ENCODE measurements at regions not wholly inside any gene's neighbourhood (a gene's known extent, or its start where the extent isn't known, plus 50 kb on each side); places are given as distances from the start of the nearest gene placed in this dataset.

GRCh38 chr1:239644604-239645003 is 258.2 kb downstream of the CHRM3 start:
- Histone ChIP-seq H3K9me3 (ENCODE audit: control insufficient read depth, insufficient read depth, low read length) (no peaks in the 10 kb centered on the region), H3K4me1 (ENCODE audit: control insufficient read depth, insufficient read depth, low read length) (no peaks in the 10 kb centered on the region), H3K9ac (ENCODE audit: low read depth, low read length) (no peak overlapping the region), H3K36me3 (ENCODE audit: control insufficient read depth, insufficient read depth, low read length) (no peaks in the 10 kb centered on the region), H3K27me3 (ENCODE audit: control insufficient read depth, insufficient read depth, low read length) (no peaks in the 10 kb centered on the region), H3K4me3 (ENCODE audit: low read depth, low read length) (no peak overlapping the region)

GRCh38 chr1:239647045-239647444 is 260.7 kb downstream of the CHRM3 start:
- no peaks in the 10 kb centered on the region for H3K27me3 ChIP-seq (ENCODE audit: control insufficient read depth, insufficient read depth, low read length)
- no peaks in the 10 kb centered on the region for H3K4me1 ChIP-seq (ENCODE audit: control insufficient read depth, insufficient read depth, low read length)
- no peaks in the 10 kb centered on the region for H3K36me3 ChIP-seq (ENCODE audit: control insufficient read depth, insufficient read depth, low read length)
- H3K9ac ChIP-seq (ENCODE audit: low read depth, low read length): no peak overlapping the region
- no peaks in the 10 kb centered on the region for H3K9me3 ChIP-seq (ENCODE audit: control insufficient read depth, insufficient read depth, low read length)
- H3K4me3 ChIP-seq (ENCODE audit: low read depth, low read length): no peak overlapping the region

- no peaks in the 10 kb centered on the region for H3K36me3 ChIP-seq (ENCODE audit: control insufficient read depth, insufficient read depth, low read length)
- H3K9ac ChIP-seq (ENCODE audit: low read depth, low read length): no peak overlapping the region
- no peaks in the 10 kb centered on the region for H3K27me3 ChIP-seq (ENCODE audit: control insufficient read depth, insufficient read depth, low read length)
- H3K4me1 ChIP-seq (ENCODE audit: control insufficient read depth, insufficient read depth, low read length): no peaks in the 10 kb centered on the region
- no peaks in the 10 kb centered on the region for H3K9me3 ChIP-seq (ENCODE audit: control insufficient read depth, insufficient read depth, low read length)
- no peak overlapping the region for H3K4me3 ChIP-seq (ENCODE audit: low read depth, low read length)
Observed at GRCh38 chr1:239647964-239648632, 261.7 kb downstream of the CHRM3 start.

- H3K27me3 ChIP-seq (ENCODE audit: control insufficient read depth, insufficient read depth, low read length): no peaks in the 10 kb centered on the region
- H3K9ac ChIP-seq (ENCODE audit: low read depth, low read length): no peak overlapping the region
- H3K4me1 ChIP-seq (ENCODE audit: control insufficient read depth, insufficient read depth, low read length): no peaks in the 10 kb centered on the region
- H3K9me3 ChIP-seq (ENCODE audit: control insufficient read depth, insufficient read depth, low read length): no peaks in the 10 kb centered on the region
- H3K36me3 ChIP-seq (ENCODE audit: control insufficient read depth, insufficient read depth, low read length): no peaks in the 10 kb centered on the region
- H3K4me3 ChIP-seq (ENCODE audit: low read depth, low read length): no peak overlapping the region
Observed at GRCh38 chr1:239655023-239655422, 268.7 kb downstream of the CHRM3 start.

GRCh38 chr1:239657291-239657690 is 270.9 kb downstream of the CHRM3 start:
- H3K27me3 ChIP-seq (ENCODE audit: control insufficient read depth, insufficient read depth, low read length): no peaks in the 10 kb centered on the region
- H3K36me3 ChIP-seq (ENCODE audit: control insufficient read depth, insufficient read depth, low read length): no peaks in the 10 kb centered on the region
- no peaks in the 10 kb centered on the region for H3K9me3 ChIP-seq (ENCODE audit: control insufficient read depth, insufficient read depth, low read length)
- no peak overlapping the region for H3K4me3 ChIP-seq (ENCODE audit: low read depth, low read length)
- H3K4me1 ChIP-seq (ENCODE audit: control insufficient read depth, insufficient read depth, low read length): no peaks in the 10 kb centered on the region
- H3K9ac ChIP-seq (ENCODE audit: low read depth, low read length): no peak overlapping the region

GRCh38 chr1:239662950-239663349 is 276.6 kb downstream of the CHRM3 start:
- Histone ChIP-seq H3K9ac (ENCODE audit: low read depth, low read length) (no peak overlapping the region), H3K36me3 (ENCODE audit: control insufficient read depth, insufficient read depth, low read length) (no peaks in the 10 kb centered on the region), H3K4me1 (ENCODE audit: control insufficient read depth, insufficient read depth, low read length) (no peaks in the 10 kb centered on the region), H3K4me3 (ENCODE audit: low read depth, low read length) (no peak overlapping the region), H3K27me3 (ENCODE audit: control insufficient read depth, insufficient read depth, low read length) (no peaks in the 10 kb centered on the region), H3K9me3 (ENCODE audit: control insufficient read depth, insufficient read depth, low read length) (no peaks in the 10 kb centered on the region)

GRCh38 chr1:239672256-239672655 is 285.9 kb downstream of the CHRM3 start:
- Histone ChIP-seq H3K9ac (ENCODE audit: low read depth, low read length) (no peak overlapping the region), H3K36me3 (ENCODE audit: control insufficient read depth, insufficient read depth, low read length) (peaks cover 3% of the 10 kb centered on the region), H3K4me3 (ENCODE audit: low read depth, low read length) (no peak overlapping the region), H3K4me1 (ENCODE audit: control insufficient read depth, insufficient read depth, low read length) (peaks cover 6% of the 10 kb centered on the region), H3K27me3 (ENCODE audit: control insufficient read depth, insufficient read depth, low read length) (no peaks in the 10 kb centered on the region), H3K9me3 (ENCODE audit: control insufficient read depth, insufficient read depth, low read length) (no peaks in the 10 kb centered on the region)

- Histone ChIP-seq H3K4me1 (ENCODE audit: control insufficient read depth, insufficient read depth, low read length) (no peaks in the 10 kb centered on the region), H3K9me3 (ENCODE audit: control insufficient read depth, insufficient read depth, low read length) (no peaks in the 10 kb centered on the region), H3K4me3 (ENCODE audit: low read depth, low read length) (no peak overlapping the region), H3K27me3 (ENCODE audit: control insufficient read depth, insufficient read depth, low read length) (no peaks in the 10 kb centered on the region), H3K9ac (ENCODE audit: low read depth, low read length) (no peak overlapping the region), H3K36me3 (ENCODE audit: control insufficient read depth, insufficient read depth, low read length) (peaks cover 3% of the 10 kb centered on the region)
Observed at GRCh38 chr1:239675735-239676134, 289.4 kb downstream of the CHRM3 start.

- H3K4me3 ChIP-seq (ENCODE audit: low read depth, low read length): no peak overlapping the region
- no peaks in the 10 kb centered on the region for H3K9me3 ChIP-seq (ENCODE audit: control insufficient read depth, insufficient read depth, low read length)
- no peak overlapping the region for H3K9ac ChIP-seq (ENCODE audit: low read depth, low read length)
- H3K4me1 ChIP-seq (ENCODE audit: control insufficient read depth, insufficient read depth, low read length): no peaks in the 10 kb centered on the region
- H3K36me3 ChIP-seq (ENCODE audit: control insufficient read depth, insufficient read depth, low read length): peaks cover 3% of the 10 kb centered on the region
- H3K27me3 ChIP-seq (ENCODE audit: control insufficient read depth, insufficient read depth, low read length): no peaks in the 10 kb centered on the region
Observed at GRCh38 chr1:239676522-239677273, 290.3 kb downstream of the CHRM3 start.

GRCh38 chr1:239677362-239677761 is 291.0 kb downstream of the CHRM3 start:
- H3K36me3 ChIP-seq (ENCODE audit: control insufficient read depth, insufficient read depth, low read length): no peaks in the 10 kb centered on the region
- no peaks in the 10 kb centered on the region for H3K27me3 ChIP-seq (ENCODE audit: control insufficient read depth, insufficient read depth, low read length)
- H3K4me3 ChIP-seq (ENCODE audit: low read depth, low read length): no peak overlapping the region
- no peaks in the 10 kb centered on the region for H3K4me1 ChIP-seq (ENCODE audit: control insufficient read depth, insufficient read depth, low read length)
- no peaks in the 10 kb centered on the region for H3K9me3 ChIP-seq (ENCODE audit: control insufficient read depth, insufficient read depth, low read length)
- no peak overlapping the region for H3K9ac ChIP-seq (ENCODE audit: low read depth, low read length)

- Histone ChIP-seq H3K9ac (ENCODE audit: low read depth, low read length) (no peak overlapping the region), H3K27me3 (ENCODE audit: control insufficient read depth, insufficient read depth, low read length) (no peaks in the 10 kb centered on the region), H3K36me3 (ENCODE audit: control insufficient read depth, insufficient read depth, low read length) (no peaks in the 10 kb centered on the region), H3K4me1 (ENCODE audit: control insufficient read depth, insufficient read depth, low read length) (no peaks in the 10 kb centered on the region), H3K4me3 (ENCODE audit: low read depth, low read length) (no peak overlapping the region), H3K9me3 (ENCODE audit: control insufficient read depth, insufficient read depth, low read length) (no peaks in the 10 kb centered on the region)
Observed at GRCh38 chr1:239678181-239678580, 291.8 kb downstream of the CHRM3 start.

- Histone ChIP-seq H3K9ac (ENCODE audit: low read depth, low read length) (no peak overlapping the region), H3K27me3 (ENCODE audit: control insufficient read depth, insufficient read depth, low read length) (no peaks in the 10 kb centered on the region), H3K4me3 (ENCODE audit: low read depth, low read length) (no peak overlapping the region), H3K9me3 (ENCODE audit: control insufficient read depth, insufficient read depth, low read length) (no peaks in the 10 kb centered on the region), H3K4me1 (ENCODE audit: control insufficient read depth, insufficient read depth, low read length) (no peaks in the 10 kb centered on the region), H3K36me3 (ENCODE audit: control insufficient read depth, insufficient read depth, low read length) (no peaks in the 10 kb centered on the region)
Observed at GRCh38 chr1:239682046-239682445, 295.7 kb downstream of the CHRM3 start.
